ENCODE measurements at regions not wholly inside any gene's neighbourhood (a gene's known extent, or its start where the extent isn't known, plus 50 kb on each side); places are given as distances from the start of the nearest gene placed in this dataset.
"Not testable (repeated sequence)": the region's sequence is repeated elsewhere in the genome, so short reads cannot be mapped to it uniquely, and the experiment has no call there.

GRCh38 chr5:36786448-36787012, 90.0 kb upstream of the NIPBL start:
- no peak for DNase-seq

- no peak for DNase-seq
Measured at GRCh38 chr5:36787365-36788093, 89.0 kb upstream of the NIPBL start.

- no peak for DNase-seq
Measured at GRCh38 chr5:36790847-36791246, 85.7 kb upstream of the NIPBL start.

GRCh38 chr5:36792560-36793180, 83.9 kb upstream of the NIPBL start:
- DNase-seq: no peak

- no peak for DNase-seq
Measured at GRCh38 chr5:36795366-36795765, 81.2 kb upstream of the NIPBL start.

- no peak for DNase-seq
Measured at GRCh38 chr5:36796155-36796554, 80.4 kb upstream of the NIPBL start.

GRCh38 chr5:36801523-36801922, 75.0 kb upstream of the NIPBL start:
- DNase-seq: no peak

GRCh38 chr5:36802187-36802586, 74.4 kb upstream of the NIPBL start:
- DNase-seq: peak; percentile 97

GRCh38 chr5:36813249-36813648, 63.3 kb upstream of the NIPBL start:
- DNase-seq: not testable (repeated sequence)

GRCh38 chr5:36815871-36816270, 60.7 kb upstream of the NIPBL start:
- DNase-seq: no peak

GRCh38 chr5:36820900-36821299, 55.7 kb upstream of the NIPBL start:
- DNase-seq: no peak

GRCh38 chr5:36826694-36827093, 49.9 kb upstream of the NIPBL start:
- no peak for DNase-seq

All from NCI-H526 treated with DMSO at 0.1 percent for 48 hours (cell line).